Vagina (tissue), 2 donors: ENCODE measurements at regions not wholly inside any gene's neighbourhood (a gene's known extent, or its start where the extent isn't known, plus 50 kb on each side); places are given as distances from the start of the nearest gene placed in this dataset.

ENCODE experiments used
- CTCF ChIP-seq, 3 experiments: fragments of 450-650 bp in 2 of 3; fragments of 200-600 bp in 1 of 3; sonication (generic) in 1 of 3; IDR thresholded peaks; one replicate each; pipeline ENCODE4 v1.5.1; 2017 to 2019; ENCODE audit warnings: antibody characterized with exemption in 3 of 3, mild to moderate bottlenecking in 2 of 3, moderate library complexity in 2 of 3
- POLR2A ChIP-seq, 2 donors: fragments of 450-650 bp; IDR thresholded peaks; one replicate each; pipeline ENCODE4 v1.6.1; 2017; ENCODE audit warnings: antibody characterized with exemption in 2 of 2, mild to moderate bottlenecking in 2 of 2, moderate library complexity in 2 of 2
- POLR2AphosphoS5 ChIP-seq, 2 donors: sonication (generic); formaldehyde crosslinking; IDR thresholded peaks; one replicate each; pipeline ENCODE4 v1.9.0; 2017; ENCODE audit warnings: antibody characterized with exemption in 2 of 2, mild to moderate bottlenecking in 2 of 2, low read depth in 1 of 2; ENCODE audit not compliant: insufficient read depth in 1 of 2

- TF ChIP-seq POLR2AphosphoS5 (IDR thresholded peaks at IDR 0.05; ENCODE audit: insufficient read depth in 1 of 2, low read depth in 1 of 2), result no peak
- no peak for TF ChIP-seq CTCF (IDR thresholded peaks at IDR 0.05)
- TF ChIP-seq POLR2A (IDR thresholded peaks at IDR 0.05), result no peak
These were observed 2139.9 kb downstream of the PCDH9 start for GRCh38 chr13:65090186-65090585.
